GM18858 (cell line): ENCODE measurements at regions not wholly inside any gene's neighbourhood (a gene's known extent, or its start where the extent isn't known, plus 50 kb on each side); places are given as distances from the start of the nearest gene placed in this dataset.

ENCODE experiments used
- ATAC-seq: cut with Tn5 transposase; IDR thresholded peaks from one replicate; pipeline ENCODE4 v1.9.1; 2021; ENCODE audit not compliant: unreplicated experiment

- no peak for ATAC-seq
Observed at GRCh38 chr3:189455009-189455408, 176.2 kb upstream of the TP63 start.

- ATAC-seq = no peak
Observed at GRCh38 chr3:189455641-189456417, 175.4 kb upstream of the TP63 start.

- ATAC-seq = no peak
Observed at GRCh38 chr3:189457201-189457607, 174.0 kb upstream of the TP63 start.

- ATAC-seq = no peak
Observed at GRCh38 chr3:189457631-189458412, 173.4 kb upstream of the TP63 start.

GRCh38 chr3:189458528-189458927 is 172.7 kb upstream of the TP63 start:
- no peak for ATAC-seq

GRCh38 chr3:189459231-189459630 is 172.0 kb upstream of the TP63 start:
- no peak for ATAC-seq

- no peak for ATAC-seq
Observed at GRCh38 chr3:189460511-189460910, 170.7 kb upstream of the TP63 start.

GRCh38 chr3:189464799-189465198 is 166.4 kb upstream of the TP63 start:
- ATAC-seq = no peak

GRCh38 chr3:189466004-189466403 is 165.2 kb upstream of the TP63 start:
- ATAC-seq = no peak

GRCh38 chr3:189467451-189467850 is 163.7 kb upstream of the TP63 start:
- ATAC-seq = no peak

GRCh38 chr3:189474944-189475343 is 156.2 kb upstream of the TP63 start:
- no peak for ATAC-seq

GRCh38 chr3:189477614-189478013 is 153.6 kb upstream of the TP63 start:
- ATAC-seq = no peak

GRCh38 chr3:189486556-189486955 is 144.6 kb upstream of the TP63 start:
- ATAC-seq = no peak

- ATAC-seq = no peak
Observed at GRCh38 chr3:189488241-189488767, 142.9 kb upstream of the TP63 start.

GRCh38 chr3:189490337-189490736 is 140.9 kb upstream of the TP63 start:
- ATAC-seq = no peak

- no peak for ATAC-seq
Observed at GRCh38 chr3:189490749-189491148, 140.4 kb upstream of the TP63 start.

GRCh38 chr3:189491831-189492230 is 139.4 kb upstream of the TP63 start:
- no peak for ATAC-seq

GRCh38 chr3:189493271-189493670 is 137.9 kb upstream of the TP63 start:
- ATAC-seq = no peak

- ATAC-seq = no peak
Observed at GRCh38 chr3:189494632-189495031, 136.6 kb upstream of the TP63 start.

GRCh38 chr3:189496375-189497138 is 134.6 kb upstream of the TP63 start:
- no peak for ATAC-seq

GRCh38 chr3:189498995-189499704 is 132.0 kb upstream of the TP63 start:
- no peak for ATAC-seq
